ENCODE measurements at regions not wholly inside any gene's neighbourhood (a gene's known extent, or its start where the extent isn't known, plus 50 kb on each side); places are given as distances from the start of the nearest gene placed in this dataset.
"Not testable (repeated sequence)": the region's sequence is repeated elsewhere in the genome, so short reads cannot be mapped to it uniquely, and the experiment has no call there.

DNA sequence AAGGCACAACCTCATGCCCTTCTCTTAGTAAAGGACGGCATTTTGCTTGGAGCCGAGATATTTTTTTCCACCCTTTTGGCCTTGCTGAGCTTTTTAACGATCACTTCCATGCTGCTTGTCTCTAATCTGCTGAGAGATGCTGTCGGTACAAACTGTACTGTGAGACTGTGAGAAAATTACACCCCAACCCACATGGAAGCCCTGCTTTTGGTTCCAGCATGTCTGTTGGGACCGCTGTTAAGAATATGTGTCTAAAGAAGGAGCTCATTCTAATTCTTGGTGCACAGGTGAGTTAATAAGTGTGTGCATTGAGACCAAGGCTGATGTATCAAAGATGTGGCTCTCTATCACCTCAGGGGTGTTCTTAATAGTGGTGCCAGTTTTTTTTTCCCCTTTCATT, 304.5 kb upstream of the MAP3K7 start:
- Histone ChIP-seq H3K27me3 (replicated peaks) (no peaks in the 10 kb centered on the region), H3K27ac (no peak overlapping the region), H3K36me3 (replicated peaks) (no peaks in the 10 kb centered on the region), H3K4me3 (ENCODE audit: low read depth, low read length) (no peak overlapping the region)
- in situ Hi-C loops (cut with HindIII; ENCODE audit: low pct_ligation_motif_present, low sequenced_read_pairs), result no loop called here
- DNase-seq, result no peak
- TF ChIP-seq, protein P1, sequence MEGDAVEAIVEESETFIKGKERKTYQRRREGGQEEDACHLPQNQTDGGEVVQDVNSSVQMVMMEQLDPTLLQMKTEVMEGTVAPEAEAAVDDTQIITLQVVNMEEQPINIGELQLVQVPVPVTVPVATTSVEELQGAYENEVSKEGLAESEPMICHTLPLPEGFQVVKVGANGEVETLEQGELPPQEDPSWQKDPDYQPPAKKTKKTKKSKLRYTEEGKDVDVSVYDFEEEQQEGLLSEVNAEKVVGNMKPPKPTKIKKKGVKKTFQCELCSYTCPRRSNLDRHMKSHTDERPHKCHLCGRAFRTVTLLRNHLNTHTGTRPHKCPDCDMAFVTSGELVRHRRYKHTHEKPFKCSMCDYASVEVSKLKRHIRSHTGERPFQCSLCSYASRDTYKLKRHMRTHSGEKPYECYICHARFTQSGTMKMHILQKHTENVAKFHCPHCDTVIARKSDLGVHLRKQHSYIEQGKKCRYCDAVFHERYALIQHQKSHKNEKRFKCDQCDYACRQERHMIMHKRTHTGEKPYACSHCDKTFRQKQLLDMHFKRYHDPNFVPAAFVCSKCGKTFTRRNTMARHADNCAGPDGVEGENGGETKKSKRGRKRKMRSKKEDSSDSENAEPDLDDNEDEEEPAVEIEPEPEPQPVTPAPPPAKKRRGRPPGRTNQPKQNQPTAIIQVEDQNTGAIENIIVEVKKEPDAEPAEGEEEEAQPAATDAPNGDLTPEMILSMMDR (IDR thresholded peaks at IDR 0.05; ENCODE audit: low read depth, low read length, missing control alignments), result no peak

DNA sequence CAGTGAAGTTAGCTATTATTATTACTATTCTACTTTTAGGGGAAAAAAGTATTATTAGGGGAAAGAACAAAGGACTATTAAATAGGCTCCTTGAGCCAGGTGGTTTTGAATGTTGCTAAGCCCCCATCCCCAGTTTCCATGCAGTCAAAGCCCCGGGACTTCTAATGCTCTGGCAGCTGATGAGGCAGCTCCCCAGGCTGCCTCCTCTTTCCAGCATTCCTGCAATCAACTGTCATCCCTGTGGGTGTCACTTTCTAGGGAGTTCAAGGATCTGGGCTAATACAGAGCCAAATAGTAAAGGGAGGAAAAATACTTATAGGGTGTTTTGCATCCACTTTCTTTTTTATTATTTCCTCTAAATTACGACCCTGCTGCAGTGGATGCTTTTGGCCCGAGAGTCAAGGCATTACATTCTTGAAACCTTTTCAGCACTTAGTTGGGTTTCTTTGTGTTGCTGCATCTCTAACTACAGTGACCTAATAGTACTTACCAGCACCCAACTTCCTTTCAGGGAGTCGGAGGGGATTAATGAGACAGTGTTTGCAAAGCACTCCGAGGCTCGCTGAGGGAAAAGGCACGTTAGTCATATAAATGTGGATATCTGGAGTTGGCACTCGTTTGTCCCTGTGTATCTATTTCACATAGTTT, 303.9 kb upstream of the MAP3K7 start:
- Histone ChIP-seq H3K36me3 (replicated peaks) (no peaks in the 10 kb centered on the region), H3K27me3 (replicated peaks) (no peaks in the 10 kb centered on the region), H3K27ac (no peak overlapping the region), H3K4me3 (ENCODE audit: low read depth, low read length) (no peak overlapping the region)
- in situ Hi-C loops (cut with HindIII; ENCODE audit: low pct_ligation_motif_present, low sequenced_read_pairs), result no loop called here
- TF ChIP-seq, protein P1 (IDR thresholded peaks at IDR 0.05; ENCODE audit: low read depth, low read length, missing control alignments), result no peak
- DNase-seq, result no peak

DNA sequence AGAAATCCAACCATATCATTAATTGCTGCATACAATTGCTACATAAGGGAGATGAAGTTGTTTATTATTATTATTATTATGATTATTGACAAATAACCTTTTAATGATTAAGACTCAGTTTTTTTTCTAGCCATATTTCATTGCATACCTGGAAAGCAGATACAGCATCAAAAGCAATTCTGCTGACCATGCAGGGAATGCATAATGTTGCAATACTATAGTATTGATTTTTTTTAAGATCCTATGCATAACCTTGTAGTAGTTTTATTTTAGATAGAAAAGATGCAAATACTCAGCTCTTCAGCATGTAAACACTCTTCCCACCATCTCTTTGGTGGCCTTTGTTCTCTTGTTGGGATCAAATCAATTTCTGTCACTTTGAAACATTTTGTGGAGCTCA, 300.9 kb upstream of the MAP3K7 start:
- in situ Hi-C loops (cut with HindIII; ENCODE audit: low pct_ligation_motif_present, low sequenced_read_pairs), result no loop called here
- Histone ChIP-seq H3K4me3 (ENCODE audit: low read depth, low read length) (no peak overlapping the region), H3K36me3 (replicated peaks) (no peaks in the 10 kb centered on the region), H3K27me3 (replicated peaks) (no peaks in the 10 kb centered on the region), H3K27ac (no peak overlapping the region)
- TF ChIP-seq, protein P1 (IDR thresholded peaks at IDR 0.05; ENCODE audit: low read depth, low read length, missing control alignments), result no peak
- DNase-seq, result no peak

DNA sequence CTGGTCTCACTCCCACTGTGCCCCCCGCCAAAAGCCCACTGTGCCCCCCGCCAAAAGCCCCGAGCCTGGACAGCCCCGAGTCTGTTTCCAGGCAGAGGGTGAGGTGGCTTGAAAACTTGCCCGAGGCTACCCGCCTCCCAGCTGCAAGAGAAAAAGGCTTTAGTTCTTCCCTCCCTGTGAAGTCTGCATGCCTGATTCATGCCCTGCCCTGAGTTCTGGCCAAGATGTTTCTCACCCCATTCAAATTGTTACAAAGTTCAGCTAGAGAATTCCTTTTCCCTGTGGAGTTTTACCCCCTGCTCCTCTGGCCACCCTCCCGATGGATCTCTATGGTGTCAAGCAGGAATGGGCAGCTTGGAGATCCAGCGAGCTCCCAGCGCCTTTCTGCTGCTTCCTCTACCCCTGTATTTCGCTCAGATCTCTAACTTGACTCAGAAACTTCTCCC, 298.8 kb upstream of the MAP3K7 start:
- DNase-seq, result no peak
- in situ Hi-C loops (cut with HindIII; ENCODE audit: low pct_ligation_motif_present, low sequenced_read_pairs), result no loop called here
- TF ChIP-seq, protein P1 (IDR thresholded peaks at IDR 0.05; ENCODE audit: low read depth, low read length, missing control alignments), result no peak
- Histone ChIP-seq H3K4me3 (ENCODE audit: low read depth, low read length) (no peak overlapping the region), H3K27ac (no peak overlapping the region), H3K36me3 (replicated peaks) (no peaks in the 10 kb centered on the region), H3K27me3 (replicated peaks) (no peaks in the 10 kb centered on the region)

DNA sequence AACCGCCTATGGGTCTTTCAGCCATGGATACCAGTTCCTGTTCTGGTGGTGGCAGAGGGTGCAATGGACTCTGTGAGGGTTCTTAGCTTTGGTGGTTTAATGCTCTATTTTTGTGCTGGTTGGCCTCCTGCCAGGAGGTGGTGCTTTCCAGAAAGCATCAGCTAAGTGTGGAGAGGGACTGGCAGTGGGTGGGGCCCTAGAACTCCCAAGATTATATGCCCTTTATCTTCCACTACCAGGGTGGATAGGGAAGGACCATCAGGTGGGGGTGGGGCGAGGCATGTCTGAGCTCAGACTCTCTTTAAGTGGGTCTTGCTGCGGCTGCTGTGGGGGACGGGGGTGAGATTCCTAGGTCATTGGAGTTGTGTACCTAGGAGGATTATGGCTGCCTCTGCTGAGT, 298.3 kb upstream of the MAP3K7 start:
- H3K27ac ChIP-seq; H3K27me3 ChIP-seq (replicated peaks); in situ Hi-C loops (cut with HindIII; ENCODE audit: low pct_ligation_motif_present, low sequenced_read_pairs); H3K4me3 ChIP-seq (ENCODE audit: low read depth, low read length); H3K36me3 ChIP-seq (replicated peaks); DNase-seq: not testable (repeated sequence)

DNA sequence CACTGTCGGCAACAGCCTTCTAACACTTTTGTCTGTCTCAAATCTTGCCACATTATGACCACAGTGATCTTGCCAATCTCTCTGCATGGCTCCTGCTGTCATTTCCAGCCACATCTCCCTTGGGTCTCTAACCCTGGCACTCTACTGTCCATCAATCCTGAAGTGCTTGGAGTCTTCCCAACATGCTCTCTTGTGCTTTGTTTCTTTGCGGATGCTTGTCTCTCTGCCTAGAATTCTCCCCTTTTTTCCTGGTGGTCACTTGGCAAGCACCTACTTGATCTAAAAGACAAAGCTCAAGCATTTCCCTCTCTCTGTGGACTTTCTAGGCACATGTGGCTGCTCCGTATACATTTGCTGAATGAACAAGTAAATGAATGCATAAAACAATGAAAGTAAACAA, 290.7 kb upstream of the MAP3K7 start:
- no peak for DNase-seq
- Histone ChIP-seq H3K4me3 (ENCODE audit: low read depth, low read length) (no peak overlapping the region), H3K36me3 (replicated peaks) (no peaks in the 10 kb centered on the region), H3K27ac (no peak overlapping the region), H3K27me3 (replicated peaks) (no peaks in the 10 kb centered on the region)
- in situ Hi-C loops (cut with HindIII; ENCODE audit: low pct_ligation_motif_present, low sequenced_read_pairs), result no loop called here
- TF ChIP-seq, protein P1 (IDR thresholded peaks at IDR 0.05; ENCODE audit: low read depth, low read length, missing control alignments), result no peak

Measured in brain microvascular endothelial cell (primary cell).